ENCODE measurements at regions not wholly inside any gene's neighbourhood (a gene's known extent, or its start where the extent isn't known, plus 50 kb on each side); places are given as distances from the start of the nearest gene placed in this dataset.

DNA sequence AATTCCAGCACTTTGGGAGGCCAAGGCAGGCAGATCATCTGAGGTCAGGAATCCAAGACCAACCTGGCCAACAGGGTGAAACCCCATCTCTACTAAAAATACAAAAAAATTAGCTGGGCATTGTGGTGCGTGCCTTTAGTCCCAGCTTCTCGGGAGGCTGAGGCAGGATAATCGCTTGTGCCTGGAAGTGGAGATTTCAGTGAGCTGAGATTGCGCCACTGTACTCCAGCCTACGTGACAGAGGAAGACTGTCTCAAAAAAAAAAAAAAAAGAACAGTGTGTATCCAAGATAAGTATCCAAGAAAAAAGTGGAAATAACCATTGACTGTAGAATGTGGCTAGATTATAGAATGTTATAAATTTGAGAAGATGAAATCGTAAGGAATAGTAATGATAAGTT lies 142.1 kb downstream of the FAM124B start:
- TF ChIP-seq EZH2 (IDR thresholded peaks at IDR 0.05) = no peak
- TF ChIP-seq, protein P1, sequence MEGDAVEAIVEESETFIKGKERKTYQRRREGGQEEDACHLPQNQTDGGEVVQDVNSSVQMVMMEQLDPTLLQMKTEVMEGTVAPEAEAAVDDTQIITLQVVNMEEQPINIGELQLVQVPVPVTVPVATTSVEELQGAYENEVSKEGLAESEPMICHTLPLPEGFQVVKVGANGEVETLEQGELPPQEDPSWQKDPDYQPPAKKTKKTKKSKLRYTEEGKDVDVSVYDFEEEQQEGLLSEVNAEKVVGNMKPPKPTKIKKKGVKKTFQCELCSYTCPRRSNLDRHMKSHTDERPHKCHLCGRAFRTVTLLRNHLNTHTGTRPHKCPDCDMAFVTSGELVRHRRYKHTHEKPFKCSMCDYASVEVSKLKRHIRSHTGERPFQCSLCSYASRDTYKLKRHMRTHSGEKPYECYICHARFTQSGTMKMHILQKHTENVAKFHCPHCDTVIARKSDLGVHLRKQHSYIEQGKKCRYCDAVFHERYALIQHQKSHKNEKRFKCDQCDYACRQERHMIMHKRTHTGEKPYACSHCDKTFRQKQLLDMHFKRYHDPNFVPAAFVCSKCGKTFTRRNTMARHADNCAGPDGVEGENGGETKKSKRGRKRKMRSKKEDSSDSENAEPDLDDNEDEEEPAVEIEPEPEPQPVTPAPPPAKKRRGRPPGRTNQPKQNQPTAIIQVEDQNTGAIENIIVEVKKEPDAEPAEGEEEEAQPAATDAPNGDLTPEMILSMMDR (IDR thresholded peaks at IDR 0.05) = no peak
- TF ChIP-seq EZH2phosphoT487 (IDR thresholded peaks at IDR 0.05) = no peak
